ENCODE measurements at regions not wholly inside any gene's neighbourhood (a gene's known extent, or its start where the extent isn't known, plus 50 kb on each side); places are given as distances from the start of the nearest gene placed in this dataset.

GRCh38 chr3:67832817-67833216, 178.4 kb upstream of the SUCLG2 start:
- Histone ChIP-seq H3K27me3 (ENCODE audit: control insufficient read depth, low read length) (no peaks in the 10 kb centered on the region), H3K4me3 (ENCODE audit: low read length) (no peak overlapping the region), H3F3A (ENCODE audit: control insufficient read depth, insufficient read depth) (no peaks in the 10 kb centered on the region), H3K36me3 (ENCODE audit: control insufficient read depth, low read length) (no peaks in the 10 kb centered on the region), H3K9me3 (ENCODE audit: control insufficient read depth, insufficient read depth, low read length) (peaks cover 25% of the 10 kb centered on the region; the same call in 1 of the 2 replicates), H3K4me1 (ENCODE audit: control insufficient read depth, low read length) (no peaks in the 10 kb centered on the region), H3K9me2 (replicated peaks; ENCODE audit: control insufficient read depth, low read length) (no peaks in the 10 kb centered on the region), H3K79me2 (ENCODE audit: control insufficient read depth, low read length) (no peaks in the 10 kb centered on the region), H4K20me1 (ENCODE audit: control insufficient read depth, insufficient read depth, low read depth, low read length) (no peaks in the 10 kb centered on the region), H3K27ac (ENCODE audit: low read depth, low read length) (no peak overlapping the region), H3K4me2 (ENCODE audit: low read length) (no peak overlapping the region)
- TF ChIP-seq EZH2phosphoT487 (IDR thresholded peaks at IDR 0.05; ENCODE audit: borderline replicate concordance, low read length) (no peak), CTCF (IDR thresholded peaks at IDR 0.05; ENCODE audit: low read depth, low read length, poor library complexity, severe bottlenecking) (no peak)

GRCh38 chr3:67831262-67831661, 176.8 kb upstream of the SUCLG2 start:
- H3F3A ChIP-seq (ENCODE audit: control insufficient read depth, insufficient read depth): no peaks in the 10 kb centered on the region
- H3K4me1 ChIP-seq (ENCODE audit: control insufficient read depth, low read length): no peaks in the 10 kb centered on the region
- no peak overlapping the region for H3K4me3 ChIP-seq (ENCODE audit: low read length)
- no peak overlapping the region for H3K4me2 ChIP-seq (ENCODE audit: low read length)
- no peaks in the 10 kb centered on the region for H4K20me1 ChIP-seq (ENCODE audit: control insufficient read depth, insufficient read depth, low read depth, low read length)
- H3K27me3 ChIP-seq (ENCODE audit: control insufficient read depth, low read length): no peaks in the 10 kb centered on the region
- H3K9me2 ChIP-seq (replicated peaks; ENCODE audit: control insufficient read depth, low read length): no peaks in the 10 kb centered on the region
- no peak for TF ChIP-seq EZH2phosphoT487 (IDR thresholded peaks at IDR 0.05; ENCODE audit: borderline replicate concordance, low read length)
- no peak for TF ChIP-seq CTCF (IDR thresholded peaks at IDR 0.05; ENCODE audit: low read depth, low read length, poor library complexity, severe bottlenecking)
- no peaks in the 10 kb centered on the region for H3K79me2 ChIP-seq (ENCODE audit: control insufficient read depth, low read length)
- no peaks in the 10 kb centered on the region for H3K36me3 ChIP-seq (ENCODE audit: control insufficient read depth, low read length)
- H3K9me3 ChIP-seq (ENCODE audit: control insufficient read depth, insufficient read depth, low read length): peaks cover 21% of the 10 kb centered on the region; the same call in 1 of the 2 replicates
- H3K27ac ChIP-seq (ENCODE audit: low read depth, low read length): no peak overlapping the region

- Histone ChIP-seq H3K79me2 (ENCODE audit: control insufficient read depth, low read length) (no peaks in the 10 kb centered on the region), H3K4me2 (ENCODE audit: low read length) (no peak overlapping the region), H3K36me3 (ENCODE audit: control insufficient read depth, low read length) (no peaks in the 10 kb centered on the region), H3K4me3 (ENCODE audit: low read length) (no peak overlapping the region), H3K27ac (ENCODE audit: low read depth, low read length) (no peak overlapping the region), H4K20me1 (ENCODE audit: control insufficient read depth, insufficient read depth, low read depth, low read length) (no peaks in the 10 kb centered on the region), H3K4me1 (ENCODE audit: control insufficient read depth, low read length) (no peaks in the 10 kb centered on the region), H3K27me3 (ENCODE audit: control insufficient read depth, low read length) (no peaks in the 10 kb centered on the region), H3K9me3 (ENCODE audit: control insufficient read depth, insufficient read depth, low read length) (peaks cover 11% of the 10 kb centered on the region; the same call in 1 of the 2 replicates), H3F3A (ENCODE audit: control insufficient read depth, insufficient read depth) (no peaks in the 10 kb centered on the region), H3K9me2 (replicated peaks; ENCODE audit: control insufficient read depth, low read length) (no peaks in the 10 kb centered on the region)
- TF ChIP-seq EZH2phosphoT487 (IDR thresholded peaks at IDR 0.05; ENCODE audit: borderline replicate concordance, low read length) (no peak), CTCF (IDR thresholded peaks at IDR 0.05; ENCODE audit: low read depth, low read length, poor library complexity, severe bottlenecking) (no peak)
Observed at GRCh38 chr3:67828486-67829010, 174.1 kb upstream of the SUCLG2 start.
